LNCAP (cell line): ENCODE measurements at regions not wholly inside any gene's neighbourhood (a gene's known extent, or its start where the extent isn't known, plus 50 kb on each side); places are given as distances from the start of the nearest gene placed in this dataset.

Experiments
- TF ChIP-seq, protein P1 (sequence below): fragments of 450-650 bp; IDR thresholded peaks from 2 replicates; pipeline ENCODE4 v1.5.1; 2017; ENCODE audit warnings: mild to moderate bottlenecking

DNA sequence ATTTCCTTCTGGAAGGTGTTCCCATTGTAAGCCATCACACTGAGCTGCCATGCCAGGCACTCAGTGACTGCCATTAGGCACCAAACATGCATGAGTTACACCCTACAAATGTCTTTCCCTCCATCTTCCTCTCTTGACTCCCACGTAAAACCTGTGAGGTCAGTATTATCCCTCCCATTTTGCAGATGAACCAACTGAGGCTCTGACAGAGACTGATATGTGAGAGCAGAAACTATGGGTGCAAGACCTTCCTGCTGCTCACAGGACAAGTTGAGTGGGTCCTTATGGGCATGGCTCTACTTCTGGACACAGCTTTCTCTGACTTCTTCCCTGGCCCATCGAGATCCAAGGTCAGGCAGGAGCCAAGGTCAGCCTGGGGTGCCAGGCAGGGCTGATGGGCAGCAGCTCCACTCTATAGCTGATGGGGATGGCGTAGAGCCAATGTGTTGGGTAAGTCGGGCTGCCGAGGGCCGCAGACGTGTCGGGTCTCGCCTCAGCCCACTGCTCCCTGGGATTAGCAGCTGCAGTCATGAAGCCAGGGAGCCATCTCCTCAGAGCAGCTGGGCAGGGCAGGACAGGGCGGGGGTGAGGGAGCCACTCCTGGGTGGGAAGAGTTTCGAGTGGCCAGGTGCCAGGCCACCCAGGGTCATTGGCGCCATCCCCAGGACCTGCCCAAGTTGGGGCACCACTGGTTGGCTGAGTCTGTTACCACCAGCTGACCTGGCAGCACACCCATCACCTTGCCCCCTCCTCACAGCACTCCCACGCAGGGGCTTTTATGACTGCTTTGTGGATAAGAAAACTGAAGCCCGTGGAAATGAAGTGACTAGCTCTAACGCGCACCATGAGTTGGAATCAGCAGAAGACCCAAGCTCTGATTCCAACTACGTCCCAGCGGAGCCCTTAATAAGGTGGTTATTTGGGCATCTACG, 117.8 kb upstream of the ZMIZ1 start:
- TF ChIP-seq, protein P1, sequence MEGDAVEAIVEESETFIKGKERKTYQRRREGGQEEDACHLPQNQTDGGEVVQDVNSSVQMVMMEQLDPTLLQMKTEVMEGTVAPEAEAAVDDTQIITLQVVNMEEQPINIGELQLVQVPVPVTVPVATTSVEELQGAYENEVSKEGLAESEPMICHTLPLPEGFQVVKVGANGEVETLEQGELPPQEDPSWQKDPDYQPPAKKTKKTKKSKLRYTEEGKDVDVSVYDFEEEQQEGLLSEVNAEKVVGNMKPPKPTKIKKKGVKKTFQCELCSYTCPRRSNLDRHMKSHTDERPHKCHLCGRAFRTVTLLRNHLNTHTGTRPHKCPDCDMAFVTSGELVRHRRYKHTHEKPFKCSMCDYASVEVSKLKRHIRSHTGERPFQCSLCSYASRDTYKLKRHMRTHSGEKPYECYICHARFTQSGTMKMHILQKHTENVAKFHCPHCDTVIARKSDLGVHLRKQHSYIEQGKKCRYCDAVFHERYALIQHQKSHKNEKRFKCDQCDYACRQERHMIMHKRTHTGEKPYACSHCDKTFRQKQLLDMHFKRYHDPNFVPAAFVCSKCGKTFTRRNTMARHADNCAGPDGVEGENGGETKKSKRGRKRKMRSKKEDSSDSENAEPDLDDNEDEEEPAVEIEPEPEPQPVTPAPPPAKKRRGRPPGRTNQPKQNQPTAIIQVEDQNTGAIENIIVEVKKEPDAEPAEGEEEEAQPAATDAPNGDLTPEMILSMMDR: no peak

GRCh38 chr10:78952030-78952429, 116.7 kb upstream of the ZMIZ1 start:
- TF ChIP-seq, protein P1: no peak

GRCh38 chr10:78952686-78953085, 116.1 kb upstream of the ZMIZ1 start:
- TF ChIP-seq, protein P1: no peak

DNA sequence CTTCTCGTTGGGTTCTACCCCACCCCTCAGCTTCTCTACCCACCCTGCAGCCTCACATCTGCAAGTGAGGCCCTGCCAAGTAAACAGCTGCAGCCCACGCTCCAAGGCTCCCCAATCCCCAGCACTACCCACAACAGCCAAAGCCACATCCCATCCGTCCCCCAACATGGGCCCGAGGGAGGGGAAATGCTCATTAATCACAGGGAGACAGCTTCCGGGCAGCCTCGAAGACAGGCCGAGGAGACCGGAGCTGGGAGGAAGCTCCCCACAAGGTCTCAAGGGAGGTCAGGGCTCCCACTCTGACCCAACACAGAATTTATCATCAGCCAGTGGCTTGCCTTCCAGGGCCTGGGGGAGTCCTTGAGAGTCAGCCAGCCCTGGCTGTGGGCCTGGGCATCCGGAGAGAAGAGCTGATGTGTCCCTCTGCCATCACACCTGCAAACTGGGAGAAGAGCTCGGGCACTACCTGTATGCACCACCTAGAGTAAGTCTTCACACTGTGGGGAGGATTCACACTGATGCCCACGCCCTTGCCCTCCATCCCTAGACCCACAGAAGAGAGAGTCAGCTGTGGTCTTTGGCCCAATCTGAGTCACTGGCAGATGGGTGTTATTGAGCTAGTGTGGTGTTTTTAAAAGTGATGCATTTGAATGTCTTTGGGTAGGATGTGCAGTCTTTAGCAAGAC, 115.5 kb upstream of the ZMIZ1 start:
- TF ChIP-seq, protein P1: no peak

- TF ChIP-seq, protein P1: no peak
Measured at GRCh38 chr10:78953799-78954297, 114.9 kb upstream of the ZMIZ1 start.

GRCh38 chr10:78954689-78955088, 114.1 kb upstream of the ZMIZ1 start:
- TF ChIP-seq, protein P1: no peak

- TF ChIP-seq, protein P1: no peak
Measured at GRCh38 chr10:78955206-78955605, 113.6 kb upstream of the ZMIZ1 start.
